GM23338 (cell line): ENCODE measurements at regions not wholly inside any gene's neighbourhood (a gene's known extent, or its start where the extent isn't known, plus 50 kb on each side); places are given as distances from the start of the nearest gene placed in this dataset.

ENCODE experiments used
- ATAC-seq: fragments of 200-7000 bp; cut with Tn5 transposase; 3 replicates; pipeline ENCODE4 v1.9.1; 2020
- DNase-seq: peaks from one replicate; pipeline ENCODE4 v3.0.0-alpha.2; 2015; ENCODE audit warnings: low spot score
- H2AFZ ChIP-seq: fragments of 200-600 bp; sonication (generic); 2 replicates; pipeline ENCODE4 v1.8.0; 2016; ENCODE audit warnings: antibody characterized with exemption, mild to moderate bottlenecking, moderate library complexity
- H3F3A ChIP-seq: fragments of 200-600 bp; sonication (generic); replicated peaks from 2 replicates; pipeline ENCODE4 v1.8.0; 2017; ENCODE audit warnings: antibody characterized with exemption, mixed run types, low read depth
- H3K27ac ChIP-seq: fragments of 200-600 bp; sonication (generic); 2 replicates; pipeline ENCODE4 v1.6.1; 2016; ENCODE audit warnings: low read depth
- H3K27me3 ChIP-seq: fragments of 200-600 bp; sonication (generic); 2 replicates; pipeline ENCODE4 v1.8.0; 2016; ENCODE audit warnings: mild to moderate bottlenecking, mixed run types, moderate library complexity; ENCODE audit not compliant: insufficient read depth
- H3K36me3 ChIP-seq: fragments of 200-600 bp; sonication (generic); 2 replicates; pipeline ENCODE4 v1.8.0; 2016; ENCODE audit warnings: mild to moderate bottlenecking; ENCODE audit not compliant: insufficient read depth
- H3K4me1 ChIP-seq: fragments of 200-600 bp; sonication (generic); 2 replicates; pipeline ENCODE4 v1.8.0; 2016; ENCODE audit warnings: mild to moderate bottlenecking, moderate library complexity; ENCODE audit not compliant: insufficient read depth
- H3K4me2 ChIP-seq: fragments of 200-600 bp; sonication (generic); 2 replicates; pipeline ENCODE4 v1.7.1; 2017; ENCODE audit warnings: mixed run types
- H3K4me3 ChIP-seq: fragments of 200-600 bp; sonication (generic); 2 replicates; pipeline ENCODE4 v1.6.1; 2016; ENCODE audit warnings: mixed run types
- H3K79me2 ChIP-seq: fragments of 200-600 bp; sonication (generic); replicated peaks from 2 replicates; pipeline ENCODE4 v1.8.0; 2017; ENCODE audit warnings: mild to moderate bottlenecking; ENCODE audit not compliant: insufficient read depth
- H3K9me2 ChIP-seq: fragments of 200-600 bp; sonication (generic); 2 replicates; pipeline ENCODE4 v1.8.0; 2017; ENCODE audit not compliant: insufficient read depth
- H4K20me1 ChIP-seq: fragments of 200-600 bp; sonication (generic); replicated peaks from 2 replicates; pipeline ENCODE4 v1.8.0; 2017; ENCODE audit warnings: mild to moderate bottlenecking; ENCODE audit not compliant: insufficient read depth
- H3K27ac Mint-ChIP-seq: 2 replicates; pipeline ENCODE4 v1.8.0; 2020; ENCODE audit warnings: inconsistent platforms, mild to moderate bottlenecking, moderate library complexity, mixed read lengths
- H3K27me3 Mint-ChIP-seq: 3 replicates; pipeline ENCODE4 v1.8.0; 2022; ENCODE audit warnings: low read depth, mild to moderate bottlenecking, moderate library complexity, mixed read lengths, inconsistent platforms; ENCODE audit not compliant: insufficient read depth, poor library complexity
- H3K36me3 Mint-ChIP-seq: 3 replicates; pipeline ENCODE4 v1.8.0; 2021; ENCODE audit warnings: low read depth, mild to moderate bottlenecking, inconsistent platforms, moderate library complexity, mixed read lengths
- H3K4me1 Mint-ChIP-seq: 3 replicates; pipeline ENCODE4 v1.8.0; 2020; ENCODE audit warnings: mild to moderate bottlenecking, inconsistent platforms, mixed read lengths
- H3K4me3 Mint-ChIP-seq: 3 replicates; pipeline ENCODE4 v1.8.0; 2021; ENCODE audit warnings: moderate library complexity, mild to moderate bottlenecking, inconsistent platforms, mixed read lengths
- H3K9me3 Mint-ChIP-seq: 3 replicates; pipeline ENCODE4 v1.8.0; 2020; ENCODE audit warnings: moderate library complexity, mild to moderate bottlenecking, inconsistent platforms, mixed read lengths
- CREB1 ChIP-seq: fragments of 250-450 bp; sonication (Bioruptor Pico); IDR thresholded peaks from 2 replicates; pipeline ENCODE4 v1.5.0; 2020; ENCODE audit warnings: low read depth, mild to moderate bottlenecking, moderate library complexity
- CTCF ChIP-seq, 2 experiments: fragments of 200-600 bp in 1 of 2; sonication (generic) in 1 of 2; conservative IDR thresholded peaks; 2 replicates each; pipeline versions ENCODE4 v1.5.1 to v1.6.1; 2016 to 2017; ENCODE audit warnings: antibody characterized with exemption in 2 of 2, low read depth in 2 of 2, mild to moderate bottlenecking in 2 of 2, moderate library complexity in 1 of 2
- ETS1 ChIP-seq: IDR thresholded peaks from 2 replicates; pipeline ENCODE4 v1.6.1; 2016; ENCODE audit warnings: antibody characterized with exemption
- EZH2phosphoT487 ChIP-seq: fragments of 200-600 bp; sonication (generic); IDR thresholded peaks from one replicate; pipeline ENCODE4 v1.8.1; 2018; ENCODE audit warnings: antibody characterized with exemption; ENCODE audit not compliant: unreplicated experiment
- JUNB ChIP-seq: IDR thresholded peaks from one replicate; pipeline ENCODE4 v1.6.1; 2016; ENCODE audit warnings: antibody characterized with exemption; ENCODE audit not compliant: unreplicated experiment
- NANOG ChIP-seq: IDR thresholded peaks from 2 replicates; pipeline ENCODE4 v1.6.1; 2016; ENCODE audit warnings: antibody characterized with exemption, borderline replicate concordance
- POLR2AphosphoS5 ChIP-seq: IDR thresholded peaks from 2 replicates; pipeline ENCODE4 v1.6.1; 2016; ENCODE audit warnings: antibody characterized with exemption, low read depth
- STAT1 ChIP-seq: IDR thresholded peaks from one replicate; pipeline ENCODE4 v1.6.1; 2016; ENCODE audit warnings: antibody characterized with exemption; ENCODE audit not compliant: unreplicated experiment
- ZNF114 ChIP-seq: fragments of 250-450 bp; sonication (Bioruptor Pico); IDR thresholded peaks from 2 replicates; pipeline ENCODE4 v1.5.0; 2020; ENCODE audit warnings: mild to moderate bottlenecking, moderate library complexity
- ZNF331 ChIP-seq: fragments of 250-450 bp; sonication (Bioruptor Pico); IDR thresholded peaks from 2 replicates; pipeline ENCODE4 v1.5.0; 2020; ENCODE audit warnings: low read depth, mild to moderate bottlenecking, moderate library complexity
- ZNF462 ChIP-seq: fragments of 250-450 bp; sonication (Bioruptor Pico); IDR thresholded peaks from 2 replicates; pipeline ENCODE4 v1.5.0; 2020; ENCODE audit warnings: mild to moderate bottlenecking, moderate library complexity

GRCh38 chr15:85979929-85980328, 99.7 kb upstream of the AGBL1 start:
- no peak overlapping the region for H3K27ac ChIP-seq
- Mint-ChIP-seq H3K4me3 (no peak overlapping the region), H3K27ac (no peak overlapping the region), H3K36me3 (no peaks in the 10 kb centered on the region), H3K4me1 (no peaks in the 10 kb centered on the region), H3K9me3 (no peaks in the 10 kb centered on the region; the same call in 2 of the 3 replicates), H3K27me3 (no peaks in the 10 kb centered on the region)
- no peak overlapping the region for H2AFZ ChIP-seq
- TF ChIP-seq CREB1 (CRISPR knock-in tag) (no peak), ZNF114 (no peak), ETS1 (no peak), CTCF (conservative IDR thresholded peaks at IDR 0.05; ENCODE audit: low read depth in 2 of 2) (no peak), ZNF331 (CRISPR knock-in tag) (no peak), STAT1 (no peak)
- no peaks in the 10 kb centered on the region for H4K20me1 ChIP-seq
- H3K4me3 ChIP-seq: no peak overlapping the region
- H3K9me2 ChIP-seq: 0 out of 2 replicates have a peak, but pooled peaks cover 4% of the 10 kb centered on the region
- no peaks in the 10 kb centered on the region for H3F3A ChIP-seq
- no peaks in the 10 kb centered on the region for H3K36me3 ChIP-seq
- H3K27me3 ChIP-seq: no peaks in the 10 kb centered on the region
- H3K79me2 ChIP-seq: no peaks in the 10 kb centered on the region
- ATAC-seq (no peak), DNase-seq (no peak)
- H3K4me2 ChIP-seq: no peak overlapping the region
- H3K4me1 ChIP-seq: no peaks in the 10 kb centered on the region

GRCh38 chr15:85980946-85981345, 98.7 kb upstream of the AGBL1 start:
- H3K36me3 ChIP-seq: no peaks in the 10 kb centered on the region
- no peaks in the 10 kb centered on the region for H4K20me1 ChIP-seq
- 0 out of 2 replicates have a peak, but pooled peaks cover under 1% of the 10 kb centered on the region for H3K9me2 ChIP-seq
- no peak for ATAC-seq
- H3K27me3 ChIP-seq: no peaks in the 10 kb centered on the region
- Mint-ChIP-seq H3K4me1 (no peaks in the 10 kb centered on the region), H3K4me3 (no peak overlapping the region), H3K36me3 (no peaks in the 10 kb centered on the region), H3K9me3 (no peaks in the 10 kb centered on the region; the same call in 2 of the 3 replicates), H3K27me3 (no peaks in the 10 kb centered on the region), H3K27ac (no peak overlapping the region)
- no peak overlapping the region for H3K4me3 ChIP-seq
- DNase-seq: no peak
- H3K4me1 ChIP-seq: no peaks in the 10 kb centered on the region
- no peak overlapping the region for H3K4me2 ChIP-seq
- no peak overlapping the region for H2AFZ ChIP-seq
- H3K79me2 ChIP-seq: no peaks in the 10 kb centered on the region
- H3F3A ChIP-seq: no peaks in the 10 kb centered on the region
- H3K27ac ChIP-seq: no peak overlapping the region
- TF ChIP-seq POLR2AphosphoS5 (no peak), ETS1 (no peak), ZNF462 (CRISPR knock-in tag) (no peak), STAT1 (no peak), ZNF331 (CRISPR knock-in tag) (no peak), JUNB (no peak), ZNF114 (no peak), NANOG (no peak), EZH2phosphoT487 (no peak)
